ENCODE measurements at regions not wholly inside any gene's neighbourhood (a gene's known extent, or its start where the extent isn't known, plus 50 kb on each side); places are given as distances from the start of the nearest gene placed in this dataset.

DNA sequence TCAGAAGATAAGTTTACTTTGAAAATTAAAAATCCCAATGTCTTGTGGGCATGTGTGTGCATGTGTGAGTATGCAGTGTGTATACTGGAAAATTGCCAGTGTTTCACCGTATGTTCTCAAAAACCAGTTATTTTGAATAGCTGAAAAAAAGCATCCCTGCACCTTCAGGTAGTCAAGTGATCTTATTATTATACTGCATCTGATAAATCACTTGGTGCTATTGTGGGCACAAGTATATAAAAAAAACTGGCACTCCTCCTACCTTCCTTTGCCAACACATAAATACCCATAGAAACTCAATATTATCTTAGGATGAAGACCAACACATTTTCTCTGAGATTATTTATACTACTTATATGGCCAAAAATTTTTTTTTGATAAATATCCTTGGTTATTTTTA, 91.5 kb upstream of the MAP9 start:
- no peaks in the 10 kb centered on the region for H3K27me3 ChIP-seq (replicated peaks; ENCODE audit: insufficient read depth, low read length)
- DNase-seq: no peak
- no peaks in the 10 kb centered on the region for H3F3A ChIP-seq (ENCODE audit: insufficient read depth, low read length)
- H3K9me3 ChIP-seq (replicated peaks; ENCODE audit: insufficient read depth, low read length): no peaks in the 10 kb centered on the region
- no peaks in the 10 kb centered on the region for H4K20me1 ChIP-seq (ENCODE audit: insufficient read depth, low read length)
- no peak overlapping the region for H3K27ac ChIP-seq (ENCODE audit: low read length)
- no peaks in the 10 kb centered on the region for H3K36me3 ChIP-seq (replicated peaks; ENCODE audit: insufficient read depth, low read length)
- no peaks in the 10 kb centered on the region; the same call in none of the 2 replicates for H3K4me1 ChIP-seq (ENCODE audit: low read length)
- TF ChIP-seq EZH2phosphoT487 (IDR thresholded peaks at IDR 0.05; ENCODE audit: low read length) (no peak), EZH2 (optimal IDR thresholded peaks at IDR 0.05; ENCODE audit: low read depth, low read length) (no peak), CTCF (IDR thresholded peaks at IDR 0.05; ENCODE audit: low read length) (no peak)
- no peaks in the 10 kb centered on the region for H3K9me2 ChIP-seq (replicated peaks; ENCODE audit: insufficient read depth, low read length)
- no peaks in the 10 kb centered on the region for H3K79me2 ChIP-seq (ENCODE audit: low read length)
- no peak overlapping the region for H3K4me3 ChIP-seq (ENCODE audit: low read length)
- no peak overlapping the region for H3K4me2 ChIP-seq (ENCODE audit: low read depth, low read length)
- no peak overlapping the region for H2AFZ ChIP-seq (ENCODE audit: low read length)
- no peak overlapping the region for H3K9ac ChIP-seq (ENCODE audit: low read length)

DNA sequence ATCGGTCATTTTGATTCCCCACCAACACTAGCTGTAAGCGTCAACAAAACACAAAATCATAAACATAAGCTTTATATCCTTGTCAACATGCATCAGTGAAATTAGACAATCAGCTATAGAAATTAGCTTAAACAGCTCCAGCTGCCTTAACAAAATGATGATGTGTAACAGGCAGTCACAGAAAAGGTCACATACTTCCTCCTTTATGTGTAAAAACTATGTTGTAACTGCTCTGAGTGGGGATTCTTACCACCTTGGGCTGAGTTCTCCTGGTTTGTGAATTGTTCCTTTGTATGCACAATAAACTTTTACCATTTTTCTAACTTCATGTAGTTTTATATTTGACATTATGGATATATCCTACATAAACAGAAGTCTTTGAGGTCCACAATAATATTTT, 73.9 kb upstream of the MAP9 start:
- Histone ChIP-seq H3K4me1 (ENCODE audit: low read length) (no peaks in the 10 kb centered on the region), H3K9ac (ENCODE audit: low read length) (no peak overlapping the region), H3K4me3 (ENCODE audit: low read length) (no peak overlapping the region), H3K9me3 (replicated peaks; ENCODE audit: insufficient read depth, low read length) (no peaks in the 10 kb centered on the region), H3K36me3 (replicated peaks; ENCODE audit: insufficient read depth, low read length) (no peaks in the 10 kb centered on the region), H3K79me2 (ENCODE audit: low read length) (no peaks in the 10 kb centered on the region), H3K27ac (ENCODE audit: low read length) (no peak overlapping the region), H2AFZ (ENCODE audit: low read length) (no peak overlapping the region), H3K4me2 (ENCODE audit: low read depth, low read length) (no peak overlapping the region), H3K9me2 (replicated peaks; ENCODE audit: insufficient read depth, low read length) (no peaks in the 10 kb centered on the region), H3F3A (ENCODE audit: insufficient read depth, low read length) (no peaks in the 10 kb centered on the region), H4K20me1 (ENCODE audit: insufficient read depth, low read length) (no peaks in the 10 kb centered on the region), H3K27me3 (replicated peaks; ENCODE audit: insufficient read depth, low read length) (no peaks in the 10 kb centered on the region)
- no peak for DNase-seq
- TF ChIP-seq CTCF (IDR thresholded peaks at IDR 0.05; ENCODE audit: low read length): no peak
- no peak for TF ChIP-seq EZH2 (optimal IDR thresholded peaks at IDR 0.05; ENCODE audit: low read depth, low read length)
- TF ChIP-seq EZH2phosphoT487 (IDR thresholded peaks at IDR 0.05; ENCODE audit: low read length): no peak

- DNase-seq: no peak
- no peaks in the 10 kb centered on the region for H3F3A ChIP-seq (ENCODE audit: insufficient read depth, low read length)
- H4K20me1 ChIP-seq (ENCODE audit: insufficient read depth, low read length): no peaks in the 10 kb centered on the region
- no peak overlapping the region for H3K9ac ChIP-seq (ENCODE audit: low read length)
- H2AFZ ChIP-seq (ENCODE audit: low read length): no peak overlapping the region
- no peaks in the 10 kb centered on the region for H3K9me2 ChIP-seq (replicated peaks; ENCODE audit: insufficient read depth, low read length)
- H3K27ac ChIP-seq (ENCODE audit: low read length): no peak overlapping the region
- no peak for TF ChIP-seq CTCF (IDR thresholded peaks at IDR 0.05; ENCODE audit: low read length)
- no peak for TF ChIP-seq EZH2 (optimal IDR thresholded peaks at IDR 0.05; ENCODE audit: low read depth, low read length)
- no peak for TF ChIP-seq EZH2phosphoT487 (IDR thresholded peaks at IDR 0.05; ENCODE audit: low read length)
- H3K4me2 ChIP-seq (ENCODE audit: low read depth, low read length): no peak overlapping the region
- no peaks in the 10 kb centered on the region for H3K79me2 ChIP-seq (ENCODE audit: low read length)
- no peaks in the 10 kb centered on the region for H3K9me3 ChIP-seq (replicated peaks; ENCODE audit: insufficient read depth, low read length)
- no peaks in the 10 kb centered on the region for H3K27me3 ChIP-seq (replicated peaks; ENCODE audit: insufficient read depth, low read length)
- H3K4me3 ChIP-seq (ENCODE audit: low read length): no peak overlapping the region
- H3K4me1 ChIP-seq (ENCODE audit: low read length): peaks cover 3% of the 10 kb centered on the region; the same call in 1 of the 2 replicates
- H3K36me3 ChIP-seq (replicated peaks; ENCODE audit: insufficient read depth, low read length): no peaks in the 10 kb centered on the region
Measured at GRCh38 chr4:155445306-155445705, 68.5 kb upstream of the MAP9 start.
